Panc1 (cell line): ENCODE measurements at regions not wholly inside any gene's neighbourhood (a gene's known extent, or its start where the extent isn't known, plus 50 kb on each side); places are given as distances from the start of the nearest gene placed in this dataset.

ENCODE experiments used
- POLR2AphosphoS5 ChIP-seq: IDR thresholded peaks from 2 replicates; pipeline ENCODE4 v1.6.1; 2012; ENCODE audit warnings: mild to moderate bottlenecking, low read depth, low read length, moderate library complexity
- SIN3A ChIP-seq: IDR thresholded peaks from 2 replicates; pipeline ENCODE4 v1.6.1; 2012; ENCODE audit warnings: low read depth, mild to moderate bottlenecking, low read length, moderate library complexity, borderline replicate concordance; ENCODE audit not compliant: insufficient read depth
- TCF7L2 ChIP-seq: IDR thresholded peaks from 2 replicates; pipeline ENCODE4 v1.6.1; 2011; ENCODE audit warnings: mild to moderate bottlenecking, low read depth, low read length, inconsistent platforms
- TF ChIP-seq, protein P1 (sequence below): fragments of 450-650 bp; IDR thresholded peaks from 2 replicates; pipeline ENCODE4 v1.5.1; 2017; ENCODE audit warnings: mild to moderate bottlenecking
- TF ChIP-seq, protein P2 (sequence below), 2 experiments: IDR thresholded peaks; 2 replicates each; pipeline ENCODE4 v1.6.1; 2011 to 2012; ENCODE audit warnings: low read depth in 2 of 2, control low read depth in 1 of 2, low read length in 1 of 2, mild to moderate bottlenecking in 1 of 2, moderate library complexity in 1 of 2; ENCODE audit not compliant: insufficient read depth in 1 of 2

DNA sequence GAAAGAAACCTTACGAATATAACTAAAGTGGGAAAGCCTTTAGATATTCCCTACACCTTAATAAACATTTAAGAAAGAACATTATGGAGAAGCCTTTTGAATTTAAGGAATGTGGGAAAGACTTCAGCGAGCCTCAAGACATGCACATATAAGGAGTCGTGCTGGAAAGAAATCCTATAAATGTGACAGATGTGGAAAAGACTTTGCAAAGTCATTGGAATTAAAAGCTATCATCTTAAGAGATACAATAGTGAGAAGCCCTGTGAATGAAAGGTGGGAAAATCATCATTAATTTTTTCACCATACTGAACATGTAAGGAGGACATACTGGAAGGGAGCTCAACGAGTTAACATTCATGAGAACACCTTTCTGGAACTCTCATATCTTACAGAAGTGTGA, 650.5 kb upstream of the DEFB115 start:
- TF ChIP-seq, protein P1, sequence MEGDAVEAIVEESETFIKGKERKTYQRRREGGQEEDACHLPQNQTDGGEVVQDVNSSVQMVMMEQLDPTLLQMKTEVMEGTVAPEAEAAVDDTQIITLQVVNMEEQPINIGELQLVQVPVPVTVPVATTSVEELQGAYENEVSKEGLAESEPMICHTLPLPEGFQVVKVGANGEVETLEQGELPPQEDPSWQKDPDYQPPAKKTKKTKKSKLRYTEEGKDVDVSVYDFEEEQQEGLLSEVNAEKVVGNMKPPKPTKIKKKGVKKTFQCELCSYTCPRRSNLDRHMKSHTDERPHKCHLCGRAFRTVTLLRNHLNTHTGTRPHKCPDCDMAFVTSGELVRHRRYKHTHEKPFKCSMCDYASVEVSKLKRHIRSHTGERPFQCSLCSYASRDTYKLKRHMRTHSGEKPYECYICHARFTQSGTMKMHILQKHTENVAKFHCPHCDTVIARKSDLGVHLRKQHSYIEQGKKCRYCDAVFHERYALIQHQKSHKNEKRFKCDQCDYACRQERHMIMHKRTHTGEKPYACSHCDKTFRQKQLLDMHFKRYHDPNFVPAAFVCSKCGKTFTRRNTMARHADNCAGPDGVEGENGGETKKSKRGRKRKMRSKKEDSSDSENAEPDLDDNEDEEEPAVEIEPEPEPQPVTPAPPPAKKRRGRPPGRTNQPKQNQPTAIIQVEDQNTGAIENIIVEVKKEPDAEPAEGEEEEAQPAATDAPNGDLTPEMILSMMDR: no peak
- TF ChIP-seq POLR2AphosphoS5: no peak
- TF ChIP-seq SIN3A: no peak
- TF ChIP-seq, protein P2, sequence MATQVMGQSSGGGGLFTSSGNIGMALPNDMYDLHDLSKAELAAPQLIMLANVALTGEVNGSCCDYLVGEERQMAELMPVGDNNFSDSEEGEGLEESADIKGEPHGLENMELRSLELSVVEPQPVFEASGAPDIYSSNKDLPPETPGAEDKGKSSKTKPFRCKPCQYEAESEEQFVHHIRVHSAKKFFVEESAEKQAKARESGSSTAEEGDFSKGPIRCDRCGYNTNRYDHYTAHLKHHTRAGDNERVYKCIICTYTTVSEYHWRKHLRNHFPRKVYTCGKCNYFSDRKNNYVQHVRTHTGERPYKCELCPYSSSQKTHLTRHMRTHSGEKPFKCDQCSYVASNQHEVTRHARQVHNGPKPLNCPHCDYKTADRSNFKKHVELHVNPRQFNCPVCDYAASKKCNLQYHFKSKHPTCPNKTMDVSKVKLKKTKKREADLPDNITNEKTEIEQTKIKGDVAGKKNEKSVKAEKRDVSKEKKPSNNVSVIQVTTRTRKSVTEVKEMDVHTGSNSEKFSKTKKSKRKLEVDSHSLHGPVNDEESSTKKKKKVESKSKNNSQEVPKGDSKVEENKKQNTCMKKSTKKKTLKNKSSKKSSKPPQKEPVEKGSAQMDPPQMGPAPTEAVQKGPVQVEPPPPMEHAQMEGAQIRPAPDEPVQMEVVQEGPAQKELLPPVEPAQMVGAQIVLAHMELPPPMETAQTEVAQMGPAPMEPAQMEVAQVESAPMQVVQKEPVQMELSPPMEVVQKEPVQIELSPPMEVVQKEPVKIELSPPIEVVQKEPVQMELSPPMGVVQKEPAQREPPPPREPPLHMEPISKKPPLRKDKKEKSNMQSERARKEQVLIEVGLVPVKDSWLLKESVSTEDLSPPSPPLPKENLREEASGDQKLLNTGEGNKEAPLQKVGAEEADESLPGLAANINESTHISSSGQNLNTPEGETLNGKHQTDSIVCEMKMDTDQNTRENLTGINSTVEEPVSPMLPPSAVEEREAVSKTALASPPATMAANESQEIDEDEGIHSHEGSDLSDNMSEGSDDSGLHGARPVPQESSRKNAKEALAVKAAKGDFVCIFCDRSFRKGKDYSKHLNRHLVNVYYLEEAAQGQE (IDR thresholded peaks at IDR 0.05; ENCODE audit: insufficient read depth in 1 of 2, low read depth in 2 of 2, low read length in 1 of 2): no peak
- no peak for TF ChIP-seq TCF7L2
